WI38 (cell line): ENCODE measurements at regions not wholly inside any gene's neighbourhood (a gene's known extent, or its start where the extent isn't known, plus 50 kb on each side); places are given as distances from the start of the nearest gene placed in this dataset.
"Not testable (repeated sequence)": the region's sequence is repeated elsewhere in the genome, so short reads cannot be mapped to it uniquely, and the experiment has no call there.

Experiments used
- H3K4me3 ChIP-seq: 2 replicates; pipeline ENCODE4 v1.5.1; 2011; ENCODE audit warnings: low read depth, mild to moderate bottlenecking, control low read depth, low read length
- TF ChIP-seq, protein P1 (sequence below): IDR thresholded peaks from 2 replicates; pipeline ENCODE4 v1.5.1; 2012; ENCODE audit warnings: low read depth, mild to moderate bottlenecking, control low read depth, low read length

GRCh38 chr12:75864161-75864560 is 167.4 kb downstream of the PHLDA1 start:
- TF ChIP-seq, protein P1, sequence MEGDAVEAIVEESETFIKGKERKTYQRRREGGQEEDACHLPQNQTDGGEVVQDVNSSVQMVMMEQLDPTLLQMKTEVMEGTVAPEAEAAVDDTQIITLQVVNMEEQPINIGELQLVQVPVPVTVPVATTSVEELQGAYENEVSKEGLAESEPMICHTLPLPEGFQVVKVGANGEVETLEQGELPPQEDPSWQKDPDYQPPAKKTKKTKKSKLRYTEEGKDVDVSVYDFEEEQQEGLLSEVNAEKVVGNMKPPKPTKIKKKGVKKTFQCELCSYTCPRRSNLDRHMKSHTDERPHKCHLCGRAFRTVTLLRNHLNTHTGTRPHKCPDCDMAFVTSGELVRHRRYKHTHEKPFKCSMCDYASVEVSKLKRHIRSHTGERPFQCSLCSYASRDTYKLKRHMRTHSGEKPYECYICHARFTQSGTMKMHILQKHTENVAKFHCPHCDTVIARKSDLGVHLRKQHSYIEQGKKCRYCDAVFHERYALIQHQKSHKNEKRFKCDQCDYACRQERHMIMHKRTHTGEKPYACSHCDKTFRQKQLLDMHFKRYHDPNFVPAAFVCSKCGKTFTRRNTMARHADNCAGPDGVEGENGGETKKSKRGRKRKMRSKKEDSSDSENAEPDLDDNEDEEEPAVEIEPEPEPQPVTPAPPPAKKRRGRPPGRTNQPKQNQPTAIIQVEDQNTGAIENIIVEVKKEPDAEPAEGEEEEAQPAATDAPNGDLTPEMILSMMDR = no peak
- no peak overlapping the region for H3K4me3 ChIP-seq

GRCh38 chr12:75863533-75863932 is 168.0 kb downstream of the PHLDA1 start:
- no peak overlapping the region for H3K4me3 ChIP-seq
- TF ChIP-seq, protein P1 = no peak

DNA sequence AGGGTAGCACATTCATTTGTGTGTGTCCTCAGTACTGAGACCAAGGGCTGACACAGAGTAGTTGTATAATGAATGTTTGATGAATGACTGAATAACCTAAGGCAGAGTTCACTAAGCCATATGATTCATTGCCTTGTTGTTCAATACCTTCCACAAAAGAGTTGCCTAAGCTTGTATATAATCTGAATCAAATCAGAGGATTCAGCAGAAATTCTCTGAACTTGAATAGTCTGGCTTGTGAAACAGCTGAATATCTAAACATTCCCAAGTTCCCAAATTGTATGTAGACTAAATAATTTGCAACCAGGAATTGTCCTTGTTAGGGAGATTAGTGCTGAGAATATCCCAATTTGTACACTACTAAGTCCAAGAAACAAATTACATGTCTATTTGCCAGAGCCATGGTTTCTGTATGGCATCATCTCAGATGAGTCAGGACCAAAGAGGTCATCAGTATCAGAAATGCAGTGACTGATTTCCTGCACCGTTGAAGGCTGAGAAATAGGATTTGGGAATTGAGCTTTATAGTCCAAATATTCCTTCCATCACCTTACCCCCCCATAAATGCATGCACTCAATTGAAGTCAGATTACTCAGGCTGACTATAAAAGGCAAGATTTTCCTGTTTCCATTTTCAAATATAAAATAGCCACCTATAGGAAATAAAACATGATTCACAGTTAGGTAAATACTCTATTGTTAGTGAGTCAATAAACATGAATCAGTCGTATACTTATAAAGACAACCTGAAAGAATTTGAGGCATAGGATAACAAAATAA is 168.7 kb downstream of the PHLDA1 start:
- no peak overlapping the region for H3K4me3 ChIP-seq
- TF ChIP-seq, protein P1 = no peak

- H3K4me3 ChIP-seq = no peak overlapping the region
- TF ChIP-seq, protein P1 = no peak
These were observed 171.7 kb downstream of the PHLDA1 start for GRCh38 chr12:75859868-75860267.

GRCh38 chr12:75856235-75856634 is 175.3 kb downstream of the PHLDA1 start:
- TF ChIP-seq, protein P1 = no peak
- H3K4me3 ChIP-seq = no peak overlapping the region

- no peak overlapping the region for H3K4me3 ChIP-seq
- TF ChIP-seq, protein P1 = no peak
These were observed 176.2 kb downstream of the PHLDA1 start for GRCh38 chr12:75855360-75855759.

DNA sequence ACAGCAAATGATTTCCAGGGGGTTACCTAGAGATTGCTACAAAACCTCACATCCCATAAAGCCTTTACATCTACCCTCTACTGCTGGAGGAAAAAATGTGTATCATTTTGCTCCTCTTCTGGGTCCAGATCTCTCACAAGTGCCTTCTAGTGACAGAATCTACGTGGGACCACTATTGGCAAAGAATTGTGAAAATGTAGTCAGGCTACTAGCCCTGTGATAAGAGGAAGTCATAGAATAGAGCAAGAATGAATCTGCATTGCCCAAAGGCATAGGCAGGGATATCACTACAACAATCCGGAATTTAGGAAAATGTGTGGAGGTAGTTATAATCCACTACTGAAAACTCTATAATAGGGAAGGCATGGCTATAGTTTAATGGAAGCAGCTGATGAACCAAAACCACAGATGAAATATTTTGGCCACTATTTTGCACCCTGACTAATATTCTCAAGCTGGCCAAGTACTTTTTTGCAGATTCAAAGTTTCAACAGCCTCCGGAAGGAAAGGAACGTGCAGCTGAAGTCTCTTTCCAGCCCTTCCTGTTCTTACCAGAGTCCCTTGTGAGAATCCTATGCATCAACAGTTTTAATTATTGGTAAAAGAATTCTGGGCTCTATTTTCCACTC is 176.8 kb downstream of the PHLDA1 start:
- TF ChIP-seq, protein P1 = no peak
- H3K4me3 ChIP-seq = no peak overlapping the region

DNA sequence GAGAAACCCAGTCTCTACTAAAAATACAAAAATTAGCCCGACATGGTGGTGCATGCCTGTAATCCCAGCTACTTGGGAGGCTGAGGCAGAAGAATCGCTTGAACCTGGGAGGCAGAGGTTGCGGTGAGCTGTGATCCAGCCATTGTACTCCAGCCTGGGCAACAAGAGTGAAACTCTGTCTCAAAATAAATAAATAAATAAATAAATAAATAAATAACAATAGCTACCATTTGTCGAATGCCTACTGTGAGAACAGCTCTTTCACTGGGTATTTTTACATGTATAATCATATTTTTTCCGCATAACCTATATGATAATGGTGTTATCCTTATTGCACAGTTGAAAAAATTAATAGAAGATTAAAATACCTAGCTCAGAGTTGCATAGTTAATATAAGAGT is 177.4 kb downstream of the PHLDA1 start:
- H3K4me3 ChIP-seq = not testable (repeated sequence)
